Uterus (tissue), 3 donors: ENCODE measurements at regions not wholly inside any gene's neighbourhood (a gene's known extent, or its start where the extent isn't known, plus 50 kb on each side); places are given as distances from the start of the nearest gene placed in this dataset.

ENCODE experiments used
- DNase-seq, 2 donors: peaks; one replicate each; pipeline ENCODE4 v3.0.0-alpha.2; 2019 to 2020
- H3K27ac ChIP-seq, 2 donors: fragments of 200-600 bp; sonication (generic); 1 replicate in 1 of 2; 2 replicates in 1 of 2; pipeline ENCODE4 v1.5.1; 2016 to 2018
- H3K27me3 ChIP-seq, 2 donors: fragments of 200-600 bp; sonication (generic); one replicate each; pipeline ENCODE4 v1.5.1; 2018 to 2019; ENCODE audit warnings: control low read depth in 1 of 2
- H3K36me3 ChIP-seq, 2 donors: fragments of 200-600 bp; sonication (generic); one replicate each; pipeline ENCODE4 v1.5.1; 2019; ENCODE audit warnings: control low read depth in 1 of 2
- H3K4me1 ChIP-seq, 2 donors: fragments of 200-600 bp; sonication (generic); one replicate each; pipeline ENCODE4 v1.5.1; 2018 to 2019; ENCODE audit warnings: control low read depth in 1 of 2
- H3K4me3 ChIP-seq, 2 donors: fragments of 200-600 bp; sonication (generic); 1 replicate in 1 of 2; 2 replicates in 1 of 2; pipeline ENCODE4 v1.5.1; 2018 to 2019; ENCODE audit warnings: mild to moderate bottlenecking in 1 of 2
- H3K9me3 ChIP-seq, 2 donors: fragments of 200-600 bp; sonication (generic); one replicate each; pipeline ENCODE4 v1.5.1; 2019; ENCODE audit warnings: control low read depth in 1 of 2
- POLR2A ChIP-seq, 2 donors: fragments of 450-650 bp; IDR thresholded peaks; one replicate each; pipeline ENCODE4 v1.6.1; 2016; ENCODE audit warnings: antibody characterized with exemption in 2 of 2, mild to moderate bottlenecking in 1 of 2, moderate library complexity in 1 of 2
- intact Hi-C: fragments of 100-400 bp; cut with DNase I; formaldehyde crosslinking; loops from one replicate; pipeline ENCODE4 v1.15.1; 2023; ENCODE audit warnings: low total_unique reads
- TF ChIP-seq, protein P1 (sequence below), 4 experiments: fragments of 200-600 bp in 2 of 4; fragments of 450-650 bp in 2 of 4; sonication (generic) in 2 of 4; IDR thresholded peaks; one replicate each; pipeline ENCODE4 v1.5.1; 2016 to 2019; ENCODE audit warnings: antibody characterized with exemption in 4 of 4, mild to moderate bottlenecking in 2 of 4, moderate library complexity in 1 of 4
- donor health status: DM: yes; HTN: yes; CAD: no.

DNA sequence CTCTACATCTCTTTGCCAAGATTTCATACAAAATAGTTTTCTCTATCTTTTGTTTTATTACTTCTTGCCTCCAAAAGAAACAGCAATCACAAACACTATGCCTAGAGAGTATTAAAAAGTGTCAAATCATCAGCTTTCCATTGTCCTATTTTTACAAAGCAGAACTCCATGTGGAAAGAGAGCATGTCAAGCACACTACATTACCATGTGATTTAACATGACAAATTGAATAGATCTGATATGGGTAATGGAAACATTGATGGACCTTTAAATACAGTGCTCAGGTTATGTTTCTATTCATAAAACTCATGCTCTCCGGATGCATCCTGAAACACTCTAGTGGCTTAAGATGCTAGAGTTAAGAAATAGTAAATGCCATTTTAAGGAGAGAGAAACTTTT, 791.4 kb upstream of the CTNND2 start:
- TF ChIP-seq POLR2A (IDR thresholded peaks at IDR 0.05), result no peak
- TF ChIP-seq, protein P1, sequence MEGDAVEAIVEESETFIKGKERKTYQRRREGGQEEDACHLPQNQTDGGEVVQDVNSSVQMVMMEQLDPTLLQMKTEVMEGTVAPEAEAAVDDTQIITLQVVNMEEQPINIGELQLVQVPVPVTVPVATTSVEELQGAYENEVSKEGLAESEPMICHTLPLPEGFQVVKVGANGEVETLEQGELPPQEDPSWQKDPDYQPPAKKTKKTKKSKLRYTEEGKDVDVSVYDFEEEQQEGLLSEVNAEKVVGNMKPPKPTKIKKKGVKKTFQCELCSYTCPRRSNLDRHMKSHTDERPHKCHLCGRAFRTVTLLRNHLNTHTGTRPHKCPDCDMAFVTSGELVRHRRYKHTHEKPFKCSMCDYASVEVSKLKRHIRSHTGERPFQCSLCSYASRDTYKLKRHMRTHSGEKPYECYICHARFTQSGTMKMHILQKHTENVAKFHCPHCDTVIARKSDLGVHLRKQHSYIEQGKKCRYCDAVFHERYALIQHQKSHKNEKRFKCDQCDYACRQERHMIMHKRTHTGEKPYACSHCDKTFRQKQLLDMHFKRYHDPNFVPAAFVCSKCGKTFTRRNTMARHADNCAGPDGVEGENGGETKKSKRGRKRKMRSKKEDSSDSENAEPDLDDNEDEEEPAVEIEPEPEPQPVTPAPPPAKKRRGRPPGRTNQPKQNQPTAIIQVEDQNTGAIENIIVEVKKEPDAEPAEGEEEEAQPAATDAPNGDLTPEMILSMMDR (IDR thresholded peaks at IDR 0.05), result no peak
- intact Hi-C loops, result no loop called here
- no peak for DNase-seq

DNA sequence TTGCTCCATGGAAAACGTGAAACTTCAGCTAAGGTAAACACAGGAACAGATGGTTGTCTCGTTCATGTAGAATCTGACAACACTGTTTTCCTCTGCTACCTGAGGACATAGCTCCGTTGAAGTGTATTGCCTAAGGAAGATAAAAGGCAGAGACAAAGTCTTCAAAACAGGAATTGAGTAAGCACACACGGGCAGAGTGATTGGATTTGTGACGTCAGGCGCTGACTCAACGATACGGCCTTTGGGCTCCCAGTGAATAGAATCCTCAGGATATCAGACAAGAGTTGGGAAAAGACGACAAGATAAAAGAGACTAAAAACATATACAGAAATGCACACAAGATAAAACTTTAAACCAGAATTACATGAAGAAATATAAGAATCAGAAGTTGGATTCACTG, 787.1 kb upstream of the CTNND2 start:
- TF ChIP-seq, protein P1 (IDR thresholded peaks at IDR 0.05), result no peak
- no peak for TF ChIP-seq POLR2A (IDR thresholded peaks at IDR 0.05)
- Histone ChIP-seq H3K4me1 (no peaks in the 10 kb centered on the region), H3K9me3 (no peaks in the 10 kb centered on the region), H3K4me3 (no peak overlapping the region), H3K36me3 (no peaks in the 10 kb centered on the region), H3K27ac (no peak overlapping the region), H3K27me3 (no peaks in the 10 kb centered on the region)
- DNase-seq, result no peak
- intact Hi-C loops, result no loop called here

More for the DNA sequence above, 791.4 kb upstream of the CTNND2 start:
- H3K4me3 ChIP-seq, result no peak overlapping the region
- no peaks in the 10 kb centered on the region for H3K27me3 ChIP-seq
- no peaks in the 10 kb centered on the region for H3K9me3 ChIP-seq
- H3K36me3 ChIP-seq, result no peaks in the 10 kb centered on the region
- H3K4me1 ChIP-seq, result no peaks in the 10 kb centered on the region
- H3K27ac ChIP-seq, result no peak overlapping the region

DNA sequence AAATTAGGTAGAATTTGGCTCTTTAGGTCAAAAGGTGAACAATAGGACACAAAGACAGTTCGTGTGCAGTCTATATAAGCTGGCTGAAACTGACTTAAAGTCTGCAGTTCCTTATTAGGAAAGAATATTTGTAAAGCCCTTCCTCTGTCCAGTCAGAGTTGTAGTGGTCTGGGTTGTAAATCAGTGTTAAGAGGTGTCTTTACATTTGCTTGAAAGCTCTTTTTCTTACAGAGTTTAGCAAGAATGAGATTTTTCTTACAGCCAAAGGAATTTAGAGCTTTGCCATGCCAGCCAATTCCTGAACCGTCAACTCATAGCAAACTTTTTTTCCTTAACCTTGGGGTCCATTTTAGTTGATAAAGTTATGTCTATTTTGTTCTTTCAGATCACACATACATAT, 786.1 kb upstream of the CTNND2 start:
- DNase-seq, result no peak
- intact Hi-C loops, result no loop called here
- H3K36me3 ChIP-seq, result no peaks in the 10 kb centered on the region
- TF ChIP-seq POLR2A (IDR thresholded peaks at IDR 0.05), result no peak
- TF ChIP-seq, protein P1 (IDR thresholded peaks at IDR 0.05), result no peak
- no peak overlapping the region for H3K4me3 ChIP-seq
- no peaks in the 10 kb centered on the region for H3K4me1 ChIP-seq
- no peaks in the 10 kb centered on the region for H3K27me3 ChIP-seq
- no peaks in the 10 kb centered on the region for H3K9me3 ChIP-seq
- no peak overlapping the region for H3K27ac ChIP-seq

DNA sequence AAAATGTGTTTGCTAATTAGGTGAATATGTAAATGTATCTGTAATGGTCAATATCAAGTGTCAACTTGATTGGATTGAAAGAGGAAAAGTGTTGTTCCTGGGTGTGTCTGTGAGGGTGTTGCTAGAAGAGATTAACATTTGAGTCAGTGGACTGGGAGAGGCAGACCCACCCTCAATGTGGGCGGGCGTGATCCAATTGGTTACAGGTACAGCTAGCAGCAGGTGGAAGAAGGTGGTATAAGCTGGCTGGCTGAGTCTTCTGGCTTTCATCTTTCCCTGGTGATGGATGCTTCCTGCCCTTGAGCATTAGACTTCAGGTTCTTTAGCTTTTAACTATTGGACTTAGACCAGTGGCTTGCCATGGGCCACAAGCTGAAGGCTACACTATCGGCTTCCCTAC, 779.0 kb upstream of the CTNND2 start:
- H3K27me3 ChIP-seq, result no peaks in the 10 kb centered on the region
- no peak for TF ChIP-seq POLR2A (IDR thresholded peaks at IDR 0.05)
- TF ChIP-seq, protein P1 (IDR thresholded peaks at IDR 0.05), result no peak
- H3K27ac ChIP-seq, result no peak overlapping the region
- no peaks in the 10 kb centered on the region for H3K36me3 ChIP-seq
- DNase-seq, result no peak
- intact Hi-C loops, result no loop called here
- no peaks in the 10 kb centered on the region for H3K4me1 ChIP-seq
- H3K4me3 ChIP-seq, result no peak overlapping the region
- H3K9me3 ChIP-seq, result no peaks in the 10 kb centered on the region

DNA sequence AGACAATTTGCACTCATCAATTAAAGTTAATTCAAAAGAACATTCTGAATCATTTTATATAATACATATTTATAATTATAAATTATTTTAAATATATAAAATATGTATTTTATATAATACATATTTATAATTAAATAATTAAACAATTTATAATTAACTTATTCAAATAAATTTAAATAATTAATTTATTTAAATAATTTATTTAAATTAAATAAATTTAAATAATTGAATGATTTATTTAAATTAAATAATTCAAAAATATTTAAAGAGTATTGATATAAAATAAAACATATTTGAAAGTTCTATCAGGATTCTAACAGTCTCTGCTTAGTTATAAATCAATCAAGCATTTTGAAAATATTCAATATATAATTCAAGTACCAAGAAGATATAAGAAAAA, 775.5 kb upstream of the CTNND2 start:
- no peak overlapping the region for H3K4me3 ChIP-seq
- no peak for TF ChIP-seq POLR2A (IDR thresholded peaks at IDR 0.05)
- TF ChIP-seq, protein P1 (IDR thresholded peaks at IDR 0.05), result no peak
- H3K27ac ChIP-seq, result no peak overlapping the region
- intact Hi-C loops, result no loop called here
- no peaks in the 10 kb centered on the region for H3K36me3 ChIP-seq
- H3K4me1 ChIP-seq, result no peaks in the 10 kb centered on the region
- no peaks in the 10 kb centered on the region for H3K27me3 ChIP-seq
- DNase-seq, result no peak
- no peaks in the 10 kb centered on the region for H3K9me3 ChIP-seq
